ENCODE measurements at regions not wholly inside any gene's neighbourhood (a gene's known extent, or its start where the extent isn't known, plus 50 kb on each side); places are given as distances from the start of the nearest gene placed in this dataset.

GRCh38 chr16:51239196-51239595 is 88.1 kb upstream of the SALL1 start:
- Histone ChIP-seq H3K36me3 (ENCODE audit: control insufficient read depth, insufficient read depth, low read length) (no peaks in the 10 kb centered on the region), H3K9me1 (ENCODE audit: insufficient read depth, low read length) (no peaks in the 10 kb centered on the region; the same call in 1 of the 2 replicates), H3K4me2 (ENCODE audit: low read depth, low read length) (no peak overlapping the region), H3K9ac (ENCODE audit: low read depth, low read length) (no peak overlapping the region), H4K91ac (ENCODE audit: insufficient read depth, low read depth, low read length) (no peak overlapping the region), H2BK5ac (ENCODE audit: low read depth, low read length, poor library complexity, severe bottlenecking) (no peak overlapping the region), H2AK5ac (ENCODE audit: low read depth, low read length) (no peak overlapping the region), H3K56ac (ENCODE audit: extremely low read depth, insufficient read depth, low read length) (no peak overlapping the region), H3K18ac (ENCODE audit: low read depth, low read length) (no peak overlapping the region), H3K27me3 (ENCODE audit: control insufficient read depth, insufficient read depth, low read length) (peaks cover 22% of the 10 kb centered on the region), H2BK20ac (ENCODE audit: low read depth, low read length) (no peak overlapping the region), H3K79me1 (ENCODE audit: low read depth in 1 of 2, low read length in 2 of 2) (no peaks in the 10 kb centered on the region), H2AFZ (replicated peaks; ENCODE audit: low read length, poor library complexity) (no peak overlapping the region), H2BK15ac (ENCODE audit: low read depth, low read length) (no peak overlapping the region), H3K4ac (ENCODE audit: low read depth, low read length) (no peak overlapping the region), H3K23ac (ENCODE audit: low read depth, low read length) (no peak overlapping the region), H4K20me1 (ENCODE audit: insufficient read depth, low read length) (no peaks in the 10 kb centered on the region), H4K8ac (ENCODE audit: low read depth in 2 of 2, low read length in 2 of 2) (no peak overlapping the region), H2BK120ac (ENCODE audit: low read depth, low read length) (no peak overlapping the region), H3K27ac (ENCODE audit: insufficient read depth, low read length) (no peak overlapping the region), H4K5ac (ENCODE audit: low read depth, low read length) (no peak overlapping the region), H3K4me3 (ENCODE audit: insufficient read depth, low read depth, low read length) (no peak overlapping the region), H3K14ac (replicated peaks; ENCODE audit: low read depth, low read length) (no peak overlapping the region), H3K9me3 (ENCODE audit: control insufficient read depth, insufficient read depth, low read length) (no peaks in the 10 kb centered on the region; the same call in 1 of the 2 replicates), H3K4me1 (ENCODE audit: control insufficient read depth, insufficient read depth, low read length) (no peaks in the 10 kb centered on the region), H2AK9ac (replicated peaks; ENCODE audit: low read depth, low read length, poor library complexity) (no peak overlapping the region)
- in situ Hi-C loops (cut with MboI; ENCODE audit: low sequenced_read_pairs) (no loop called here), dilution Hi-C loops (cut with HindIII; ENCODE audit: low sequenced_read_pairs, unreplicated experiment) (no loop called here), intact Hi-C loops (cut with micrococcal nuclease) (no loop called here)
- ATAC-seq (ENCODE audit: low read depth): no peak
- 17% methylated on average over 2 of the region's 2 CpGs; no CpG with 5 or more reads in 1 of the 2 experiments for WGBS, 2 experiments (ENCODE audit: extremely low coverage in 2 of 2, insufficient read length in 1 of 2)
- BruUV-seq (replicated peaks): no TSS peak
- no peak for TF ChIP-seq ELK1 (IDR thresholded peaks at IDR 0.05; ENCODE audit: borderline replicate concordance, low read depth, low read length)
- no peak for TF ChIP-seq CEBPB (IDR thresholded peaks at IDR 0.05; ENCODE audit: low read depth, low read length)
- TF ChIP-seq FOS (IDR thresholded peaks at IDR 0.05; ENCODE audit: low read depth, low read length): no peak
- CTCF ChIA-PET: no interaction called here
- no peak for DNase-seq
- POLR2A ChIA-PET (ENCODE audit: unreplicated experiment): no interaction called here

All from IMR-90 (cell line).